Spinal cord (tissue), 9 donors: ENCODE measurements at regions not wholly inside any gene's neighbourhood (a gene's known extent, or its start where the extent isn't known, plus 50 kb on each side); places are given as distances from the start of the nearest gene placed in this dataset.
"Not testable (repeated sequence)": the region's sequence is repeated elsewhere in the genome, so short reads cannot be mapped to it uniquely, and the experiment has no call there.

Source experiments
- DNase-seq, 6 donors: peaks; one replicate each; pipeline versions ENCODE4 v3.0.0 to v3.0.0-alpha.2; 2013 to 2015; ENCODE audit warnings: low spot score in 6 of 6, low read depth in 4 of 6
- H3K27ac ChIP-seq: one replicate; pipeline ENCODE4 v1.5.1; 2013; ENCODE audit warnings: low read depth, low read length, control low read depth
- H3K27me3 ChIP-seq: one replicate; pipeline ENCODE4 v1.6.1; 2013; ENCODE audit warnings: low read length; ENCODE audit not compliant: control insufficient read depth, insufficient read depth
- H3K36me3 ChIP-seq: one replicate; pipeline ENCODE4 v1.6.1; 2013; ENCODE audit warnings: low read length; ENCODE audit not compliant: control insufficient read depth, insufficient read depth
- H3K4me1 ChIP-seq: one replicate; pipeline ENCODE4 v1.6.1; 2013; ENCODE audit warnings: low read length; ENCODE audit not compliant: control insufficient read depth, insufficient read depth
- H3K4me3 ChIP-seq: one replicate; pipeline ENCODE4 v1.5.1; 2013; ENCODE audit warnings: low read depth, low read length, control low read depth
- H3K9me3 ChIP-seq: one replicate; pipeline ENCODE4 v1.6.1; 2013; ENCODE audit warnings: low read length; ENCODE audit not compliant: control insufficient read depth, insufficient read depth
- WGBS: methylation state at CpG from one replicate; pipeline ENCODE4 v1.1.5; 2013; ENCODE audit warnings: missing lambda C conversion rate; ENCODE audit not compliant: insufficient coverage; 5-methylcytosine and 5-hydroxymethylcytosine counted together
- donor health status: healthy.

DNA sequence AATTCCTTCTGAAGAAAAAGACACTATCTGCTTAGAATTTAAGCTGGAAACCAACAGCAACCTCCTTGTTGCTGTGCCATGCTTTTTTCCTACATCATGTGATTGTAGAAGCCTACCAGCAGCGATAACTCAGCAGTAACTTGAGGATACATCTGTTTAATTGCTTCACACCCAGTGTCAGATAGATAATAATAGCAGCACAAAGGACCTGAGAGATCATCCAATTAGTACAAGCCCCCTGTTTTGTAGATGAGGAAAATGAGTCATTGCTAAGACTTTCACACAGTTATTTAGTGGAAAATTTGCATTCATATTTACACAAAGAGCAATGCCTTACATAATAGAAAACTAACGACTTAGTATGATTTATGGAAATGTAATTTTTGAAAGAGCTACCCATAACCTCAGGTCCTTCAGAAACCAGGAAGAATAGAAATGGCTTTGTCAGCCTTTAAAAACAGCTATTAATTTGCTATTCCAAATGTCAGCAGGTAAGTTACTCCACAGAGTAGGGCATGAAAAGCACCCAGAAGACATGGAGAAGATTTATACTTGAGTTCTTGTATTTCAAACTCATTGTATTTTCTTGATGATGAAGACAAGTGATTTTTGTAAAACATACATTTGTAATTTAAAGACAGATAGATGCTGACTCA lies 93.7 kb upstream of the SGCG start:
- H3K27me3 ChIP-seq: no peaks in the 10 kb centered on the region
- peak in 3 of 6 donors; percentile 11 to 90 (median 17) for DNase-seq
- H3K4me3 ChIP-seq: no peak overlapping the region
- H3K36me3 ChIP-seq: no peaks in the 10 kb centered on the region
- no peaks in the 10 kb centered on the region for H3K4me1 ChIP-seq
- no peaks in the 10 kb centered on the region for H3K9me3 ChIP-seq
- no peak overlapping the region for H3K27ac ChIP-seq
- no CpG with 5 or more reads among the region's 2 CpGs for WGBS

DNA sequence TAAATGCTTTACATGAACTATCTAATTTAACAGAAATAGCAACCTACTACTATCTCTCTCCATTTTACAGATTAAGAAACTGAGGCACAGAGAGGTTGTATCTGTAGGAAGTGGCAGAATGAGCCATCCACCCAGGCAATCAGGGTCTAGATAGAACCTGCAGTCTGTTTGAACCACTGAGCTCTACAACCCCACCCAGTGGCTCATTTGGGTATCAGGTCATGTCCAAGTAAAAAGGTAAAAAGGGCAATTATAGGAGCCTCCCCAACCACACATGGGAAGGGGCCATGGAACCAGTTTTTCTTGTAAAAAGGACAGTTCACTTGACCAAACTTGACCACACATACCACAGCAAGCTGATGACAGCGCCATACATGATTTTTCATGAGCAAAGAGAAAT lies 92.9 kb upstream of the SGCG start:
- no peak overlapping the region for H3K27ac ChIP-seq
- no peaks in the 10 kb centered on the region for H3K27me3 ChIP-seq
- no peak for DNase-seq
- H3K4me1 ChIP-seq: no peaks in the 10 kb centered on the region
- no CpG with 5 or more reads among the region's 1 CpG for WGBS
- H3K36me3 ChIP-seq: no peaks in the 10 kb centered on the region
- no peaks in the 10 kb centered on the region for H3K9me3 ChIP-seq
- H3K4me3 ChIP-seq: no peak overlapping the region

DNA sequence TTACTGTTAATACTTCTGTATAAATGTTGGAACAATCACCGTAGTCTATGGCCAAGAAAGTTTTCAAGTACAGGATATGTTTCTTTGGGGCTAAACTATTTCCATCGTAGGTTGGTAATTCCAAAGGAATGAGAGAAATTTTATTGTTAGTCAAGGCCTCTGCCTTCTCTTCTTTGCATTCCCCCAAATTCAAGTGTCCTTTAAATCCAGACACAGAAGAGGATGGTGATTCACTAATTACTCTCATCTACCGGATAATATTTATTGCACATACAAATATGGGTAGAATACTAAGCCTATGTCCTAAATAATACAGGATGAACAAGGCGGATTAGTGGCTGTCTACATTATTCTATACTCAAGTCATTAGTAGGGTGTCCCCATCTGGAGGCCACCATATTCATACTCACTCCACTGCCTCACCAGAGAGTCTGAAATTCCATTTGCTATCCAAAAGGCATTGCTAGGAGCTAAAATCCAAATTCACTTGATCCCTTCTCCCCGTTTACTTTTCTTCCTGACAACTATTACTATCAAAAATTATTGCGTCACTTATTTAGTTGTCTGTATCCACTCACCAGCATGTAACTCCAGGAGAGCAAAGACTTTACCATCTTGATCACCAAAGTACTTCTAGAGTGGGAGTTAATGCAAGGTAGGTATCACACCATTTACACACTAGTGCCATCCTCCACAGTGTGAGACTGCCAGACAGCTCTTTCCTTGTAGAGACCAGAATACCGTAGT lies 82.4 kb upstream of the SGCG start:
- Histone ChIP-seq H3K27ac (no peak overlapping the region), H3K27me3 (no peaks in the 10 kb centered on the region), H3K9me3 (no peaks in the 10 kb centered on the region), H3K4me1 (no peaks in the 10 kb centered on the region), H3K4me3 (no peak overlapping the region), H3K36me3 (no peaks in the 10 kb centered on the region)
- WGBS: 87% methylated on average over 3 of the region's 7 CpGs
- DNase-seq: no peak

DNA sequence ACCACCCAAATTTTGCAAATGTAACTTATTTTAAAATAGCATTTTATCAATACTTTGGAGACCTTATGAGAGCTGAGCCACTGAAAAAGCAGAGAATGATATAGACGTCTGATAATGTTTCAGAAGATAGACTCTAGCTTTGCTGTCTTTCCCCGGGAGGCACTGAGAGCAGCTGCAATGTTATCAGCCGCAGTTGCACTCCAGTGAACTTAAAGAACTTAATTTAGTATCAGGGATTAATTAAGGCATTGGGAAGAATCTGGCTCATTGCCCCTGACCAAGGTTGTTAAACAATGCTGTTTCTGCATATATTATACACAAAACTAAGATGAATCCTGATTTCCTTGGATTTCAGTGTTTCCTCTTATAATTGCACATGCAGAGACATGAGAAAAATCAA lies 75.7 kb upstream of the SGCG start:
- no peaks in the 10 kb centered on the region for H3K27me3 ChIP-seq
- no peaks in the 10 kb centered on the region for H3K4me1 ChIP-seq
- no peaks in the 10 kb centered on the region for H3K36me3 ChIP-seq
- DNase-seq: peak in 3 of 6 donors; percentile 3 to 87 (median 26)
- no peak overlapping the region for H3K4me3 ChIP-seq
- H3K9me3 ChIP-seq: no peaks in the 10 kb centered on the region
- WGBS: 55% methylated on average over 3 of the region's 3 CpGs
- no peak overlapping the region for H3K27ac ChIP-seq

DNA sequence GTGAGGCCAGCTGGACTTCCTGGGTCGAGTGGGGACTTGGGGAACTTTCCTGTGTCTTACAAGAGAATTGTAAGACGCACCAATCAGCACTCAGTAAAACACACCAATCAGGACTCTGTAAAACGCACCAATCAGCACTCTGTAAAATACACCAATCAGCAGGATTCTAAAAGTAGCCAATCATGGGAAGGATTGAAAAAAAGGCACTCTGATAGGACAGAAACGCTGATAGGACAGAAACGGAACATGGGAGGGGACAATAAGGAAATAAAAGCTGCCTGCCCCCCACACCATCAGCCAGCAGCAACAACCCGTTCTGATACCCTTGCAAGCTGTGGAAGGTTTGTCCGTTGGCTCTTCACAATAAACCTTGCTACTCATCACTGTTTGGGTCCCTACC lies 73.1 kb upstream of the SGCG start:
- Histone ChIP-seq H3K27ac (no peak overlapping the region), H3K27me3 (no peaks in the 10 kb centered on the region), H3K4me3 (no peak overlapping the region), H3K4me1 (no peaks in the 10 kb centered on the region), H3K36me3 (no peaks in the 10 kb centered on the region), H3K9me3 (no peaks in the 10 kb centered on the region)
- WGBS: 100% methylated on average over 2 of the region's 7 CpGs
- DNase-seq: no peak

DNA sequence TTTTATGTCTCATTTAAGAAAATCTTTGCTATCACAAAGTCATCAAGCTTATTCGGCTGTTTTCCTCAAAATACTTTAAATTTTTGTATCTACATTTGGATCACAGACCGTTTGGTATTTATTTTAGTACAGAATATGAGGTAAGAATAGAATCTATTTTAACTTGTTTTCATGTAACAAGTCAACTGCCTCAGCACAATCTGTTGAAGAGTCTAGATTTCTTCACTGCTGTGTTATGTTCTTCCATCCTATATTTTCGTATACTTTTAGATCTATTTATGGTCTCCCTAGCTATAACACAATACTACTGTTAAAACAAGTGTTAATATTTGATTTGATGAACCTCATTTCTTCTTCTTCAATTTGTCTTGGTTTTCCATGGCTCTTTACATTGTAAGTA lies 61.6 kb upstream of the SGCG start:
- WGBS: no CpG with 5 or more reads among the region's 3 CpGs
- peak in 1 of 6 donors; percentile 15 for DNase-seq
- H3K36me3 ChIP-seq: no peaks in the 10 kb centered on the region
- no peak overlapping the region for H3K4me3 ChIP-seq
- H3K4me1 ChIP-seq: no peaks in the 10 kb centered on the region
- no peak overlapping the region for H3K27ac ChIP-seq
- H3K27me3 ChIP-seq: no peaks in the 10 kb centered on the region
- no peaks in the 10 kb centered on the region for H3K9me3 ChIP-seq

DNA sequence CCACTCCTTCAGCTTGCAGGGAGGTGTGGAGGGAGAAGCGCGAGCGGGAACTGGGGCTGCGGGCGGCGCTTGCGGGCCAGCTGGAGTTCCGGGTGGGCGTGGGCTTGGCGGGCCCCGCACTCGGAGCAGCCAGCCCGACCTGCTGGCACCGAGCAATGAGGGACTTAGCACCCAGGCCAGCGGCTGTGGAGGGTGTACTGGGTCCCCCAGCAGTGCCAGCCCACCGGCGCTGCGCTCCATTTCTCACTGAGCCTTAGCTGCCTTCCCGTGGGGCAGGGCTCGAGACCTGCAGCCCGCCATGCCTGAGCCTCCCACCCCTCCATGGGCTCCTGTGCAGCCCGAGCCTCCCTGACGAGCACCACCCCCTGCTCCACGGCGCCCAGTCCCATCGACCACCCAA lies 53.2 kb upstream of the SGCG start:
- not testable (repeated sequence) for H3K4me3 ChIP-seq, DNase-seq, H3K27ac ChIP-seq, H3K9me3 ChIP-seq, H3K4me1 ChIP-seq, H3K36me3 ChIP-seq, H3K27me3 ChIP-seq
- 96% methylated on average over 23 of the region's 26 CpGs for WGBS

DNA sequence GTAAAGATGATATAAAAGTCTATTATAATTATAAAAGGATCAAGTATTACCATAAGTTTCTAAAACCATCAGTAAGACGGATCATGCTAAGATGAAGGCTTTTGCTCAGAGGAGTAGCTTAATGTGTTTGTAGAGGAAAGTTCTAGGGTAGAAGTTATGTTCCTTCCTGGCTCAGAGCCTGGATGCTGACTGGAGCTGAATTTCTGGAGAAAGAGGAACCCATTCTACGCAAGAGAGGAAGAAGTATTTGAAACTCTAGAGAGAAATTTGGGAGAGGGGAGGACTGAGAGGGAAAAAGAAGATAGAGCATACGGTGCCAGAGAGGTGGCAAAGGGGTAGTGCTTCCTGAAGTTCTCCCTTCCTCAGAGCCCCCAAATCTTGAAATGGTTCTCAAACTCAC lies 51.4 kb upstream of the SGCG start:
- H3K27me3 ChIP-seq: no peaks in the 10 kb centered on the region
- 100% methylated on average over 1 of the region's 3 CpGs for WGBS
- H3K27ac ChIP-seq: no peak overlapping the region
- peaks cover 2% of the 10 kb centered on the region for H3K9me3 ChIP-seq
- H3K4me3 ChIP-seq: no peak overlapping the region
- H3K4me1 ChIP-seq: no peaks in the 10 kb centered on the region
- DNase-seq: no peak
- no peaks in the 10 kb centered on the region for H3K36me3 ChIP-seq
